ENCODE measurements at regions not wholly inside any gene's neighbourhood (a gene's known extent, or its start where the extent isn't known, plus 50 kb on each side); places are given as distances from the start of the nearest gene placed in this dataset.

- H3K27ac ChIP-seq (ENCODE audit: low read depth, low read length): no peak overlapping the region
- H2AFZ ChIP-seq (ENCODE audit: low read length): no peak overlapping the region
- H3K4me3 ChIP-seq (ENCODE audit: extremely low read depth in 1 of 4, insufficient read depth in 2 of 4, low read depth in 3 of 4, low read length in 4 of 4): no peak overlapping the region
- no peak for DNase-seq (ENCODE audit: low read depth in 1 of 2, low spot score in 2 of 2)
- FAIRE-seq: no peak
- no peaks in the 10 kb centered on the region for H4K20me1 ChIP-seq (replicated peaks in 1 of 2; ENCODE audit: control insufficient read depth in 1 of 2, insufficient read depth in 2 of 2, low read length in 2 of 2)
- no peak overlapping the region for H3K4ac ChIP-seq (replicated peaks; ENCODE audit: insufficient read length, low read depth, low read length)
- no peak overlapping the region for H3K4me2 ChIP-seq (ENCODE audit: insufficient read depth in 1 of 2, low read depth in 2 of 2, low read length in 2 of 2)
- WGBS, 2 experiments (ENCODE audit: extremely low coverage in 1 of 2, insufficient coverage in 1 of 2, insufficient read length in 1 of 2, insufficient replicate concordance in 2 of 2, low coverage in 1 of 2, low lambda C conversion rate in 2 of 2, missing lambda C conversion rate in 1 of 2): 85% methylated on average over 2 of the region's 2 CpGs; no CpG with 5 or more reads in 1 of the 2 experiments
- no peaks in the 10 kb centered on the region for H3K36me3 ChIP-seq (ENCODE audit: control insufficient read depth in 2 of 4, insufficient read depth in 4 of 4, low read length in 3 of 4)
- H3K56ac ChIP-seq (replicated peaks; ENCODE audit: insufficient read length, low read depth, low read length): no peak overlapping the region
- H3K27me3 ChIP-seq (replicated peaks in 1 of 4; ENCODE audit: control insufficient read depth in 3 of 4, extremely low read depth in 1 of 4, insufficient read depth in 3 of 4, low read length in 3 of 4): no peaks in the 10 kb centered on the region
- no peak overlapping the region for H3K23ac ChIP-seq (ENCODE audit: insufficient read length)
- no peak overlapping the region for H4K91ac ChIP-seq (replicated peaks; ENCODE audit: insufficient read length, low read length)
- H2BK15ac ChIP-seq (ENCODE audit: low read length): no peak overlapping the region
- no peaks in the 10 kb centered on the region for H3K4me1 ChIP-seq (replicated peaks in 1 of 4; ENCODE audit: control insufficient read depth in 3 of 4, insufficient read depth in 4 of 4, low read length in 3 of 4)
- H4K5ac ChIP-seq (ENCODE audit: insufficient read length, low read depth, low read length): no peak overlapping the region
- no peak overlapping the region for H2AK5ac ChIP-seq (ENCODE audit: low read depth, low read length)
- H3K79me1 ChIP-seq (ENCODE audit: low read depth, low read length): no peaks in the 10 kb centered on the region
- no peak overlapping the region for H2BK12ac ChIP-seq (ENCODE audit: low read depth, low read length)
- H3K79me2 ChIP-seq (ENCODE audit: control insufficient read depth in 1 of 2, insufficient read depth in 2 of 2, low read length in 2 of 2): no peaks in the 10 kb centered on the region
- H2BK20ac ChIP-seq (ENCODE audit: low read length): no peak overlapping the region
- no peak overlapping the region for H4K8ac ChIP-seq (ENCODE audit: extremely low read depth, insufficient read depth, low read length)
- no peak overlapping the region for H3K18ac ChIP-seq (ENCODE audit: extremely low read depth, low read length)
- ChIA-PET POLR2A (ENCODE audit: partially characterized antibody) (no interaction called here), CTCF (ENCODE audit: partially characterized antibody) (no interaction called here)
- peaks cover 3 to 21% of the 10 kb centered on the region in 2 experiments; a peak in 1 of 4 replicates for H3K9me3 ChIP-seq (ENCODE audit: insufficient read depth in 2 of 2, low read depth in 1 of 2, low read length in 1 of 2)
- H3K9ac ChIP-seq (replicated peaks in 1 of 4; ENCODE audit: extremely low read depth in 1 of 4, low read depth in 3 of 4, low read length in 3 of 4): no peak overlapping the region
- H2BK5ac ChIP-seq (ENCODE audit: low read depth, low read length): no peak overlapping the region
- TF ChIP-seq JUND (IDR thresholded peaks at IDR 0.05; ENCODE audit: low read length) (no peak), KDM5A (IDR thresholded peaks at IDR 0.05; ENCODE audit: low read length) (no peak), EZH2 (IDR thresholded peaks at IDR 0.05; ENCODE audit: low read depth, low read length, severe bottlenecking) (no peak), ATF3 (IDR thresholded peaks at IDR 0.05; ENCODE audit: insufficient read depth, low read depth, low read length) (no peak)
- no peak overlapping the region for H3K14ac ChIP-seq (ENCODE audit: insufficient read length)
- no peaks in the 10 kb centered on the region for H3K23me2 ChIP-seq (ENCODE audit: low read depth, low read length)
- no peak overlapping the region for H2BK120ac ChIP-seq (replicated peaks; ENCODE audit: low read depth, low read length)
Measured at GRCh38 chr2:13141315-13141714, 424.6 kb downstream of the TRIB2 start.

Data from H1 (cell line).